ENCODE measurements at regions not wholly inside any gene's neighbourhood (a gene's known extent, or its start where the extent isn't known, plus 50 kb on each side); places are given as distances from the start of the nearest gene placed in this dataset.

DNA sequence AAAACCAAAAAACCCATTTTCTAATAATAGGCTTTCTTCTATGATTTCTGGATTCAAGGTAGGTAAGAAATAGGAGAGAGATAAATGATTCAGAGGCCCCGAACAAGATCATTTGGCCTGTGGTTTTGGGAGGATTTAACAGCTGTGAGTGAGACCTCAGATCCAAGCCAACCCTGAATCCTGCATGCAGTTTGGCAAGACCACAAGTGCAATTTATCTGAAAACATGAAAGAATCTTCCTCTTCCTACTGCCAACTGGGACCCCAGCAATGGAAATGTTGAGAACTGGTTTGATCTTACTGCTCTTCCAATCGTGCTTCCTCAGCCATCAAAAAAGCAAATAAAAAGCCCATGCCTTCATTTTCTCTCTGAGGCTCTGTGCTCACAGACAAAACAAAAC, 519.7 kb upstream of the TBX3 start:
- 20 to 27% methylated on average over 2 of the region's 2 CpGs for WGBS, 2 experiments (ENCODE audit: low coverage in 1 of 2, low lambda C conversion rate in 2 of 2, missing lambda C conversion rate in 2 of 2)
- no peak for TF ChIP-seq EZH2 (IDR thresholded peaks at IDR 0.05; ENCODE audit: insufficient read depth, poor library complexity, severe bottlenecking)
- TF ChIP-seq EZH2phosphoT487 (IDR thresholded peaks at IDR 0.05; ENCODE audit: insufficient read depth, low read depth) = no peak
- Histone ChIP-seq H3K27me3 (replicated peaks; ENCODE audit: insufficient read depth) (no peaks in the 10 kb centered on the region), H3F3A (ENCODE audit: insufficient read depth) (0 out of 2 replicates have a peak, but pooled peaks cover 12% of the 10 kb centered on the region), H3K4me1 (ENCODE audit: insufficient read depth) (peaks cover 17% of the 10 kb centered on the region), H2AFZ (no peak overlapping the region), H3K4me2 (ENCODE audit: unreplicated experiment) (no peak overlapping the region), H3K9me3 (ENCODE audit: low read depth) (no peaks in the 10 kb centered on the region), H3K9ac (no peak overlapping the region), H3K79me2 (ENCODE audit: insufficient read depth) (no peaks in the 10 kb centered on the region), H3K27ac (no peak overlapping the region), H3K36me3 (ENCODE audit: low read depth) (no peaks in the 10 kb centered on the region), H4K20me1 (ENCODE audit: insufficient read depth) (no peaks in the 10 kb centered on the region), H3K9me2 (ENCODE audit: insufficient read depth) (no peaks in the 10 kb centered on the region), H3K4me3 (no peak overlapping the region)
- DNase-seq = peak; percentile 41
- in situ Hi-C loops (cut with MboI) = no loop called here

DNA sequence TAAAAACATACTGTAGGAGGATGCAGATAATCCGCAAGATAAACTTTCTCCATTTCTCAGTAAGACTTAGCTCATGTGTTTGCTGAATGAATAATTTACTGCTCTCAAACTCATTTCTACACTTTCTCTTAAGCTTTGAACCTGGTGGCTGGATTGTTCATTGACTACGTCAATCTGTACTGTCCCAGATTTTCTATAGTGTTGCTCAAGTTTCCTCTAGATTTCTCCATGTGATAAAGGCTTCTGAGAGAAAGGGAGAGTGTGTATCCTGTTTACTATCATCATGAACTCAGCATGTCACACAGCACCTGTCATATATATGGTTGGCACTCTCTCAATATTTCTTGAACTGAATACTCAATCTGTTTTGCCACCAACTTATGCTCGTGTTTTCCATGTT, 518.0 kb upstream of the TBX3 start:
- no peak overlapping the region for H2AFZ ChIP-seq
- H4K20me1 ChIP-seq (ENCODE audit: insufficient read depth) = no peaks in the 10 kb centered on the region
- H3K9me2 ChIP-seq (ENCODE audit: insufficient read depth) = no peaks in the 10 kb centered on the region
- in situ Hi-C loops (cut with MboI) = no loop called here
- no peak for DNase-seq
- H3K4me3 ChIP-seq = no peak overlapping the region
- no peak overlapping the region for H3K27ac ChIP-seq
- H3K27me3 ChIP-seq (replicated peaks; ENCODE audit: insufficient read depth) = no peaks in the 10 kb centered on the region
- no peak overlapping the region for H3K9ac ChIP-seq
- H3K9me3 ChIP-seq (ENCODE audit: low read depth) = no peaks in the 10 kb centered on the region
- TF ChIP-seq EZH2 (IDR thresholded peaks at IDR 0.05; ENCODE audit: insufficient read depth, poor library complexity, severe bottlenecking) (no peak), EZH2phosphoT487 (IDR thresholded peaks at IDR 0.05; ENCODE audit: insufficient read depth, low read depth) (no peak)
- WGBS, 2 experiments (ENCODE audit: low coverage in 1 of 2, low lambda C conversion rate in 2 of 2, missing lambda C conversion rate in 2 of 2) = 97 to 99% methylated on average over 3 of the region's 3 CpGs
- H3K4me2 ChIP-seq (ENCODE audit: unreplicated experiment) = no peak overlapping the region
- no peaks in the 10 kb centered on the region for H3K36me3 ChIP-seq (ENCODE audit: low read depth)
- H3F3A ChIP-seq (ENCODE audit: insufficient read depth) = 0 out of 2 replicates have a peak, but pooled peaks cover 12% of the 10 kb centered on the region
- no peaks in the 10 kb centered on the region for H3K79me2 ChIP-seq (ENCODE audit: insufficient read depth)
- H3K4me1 ChIP-seq (ENCODE audit: insufficient read depth) = peaks cover 17% of the 10 kb centered on the region

DNA sequence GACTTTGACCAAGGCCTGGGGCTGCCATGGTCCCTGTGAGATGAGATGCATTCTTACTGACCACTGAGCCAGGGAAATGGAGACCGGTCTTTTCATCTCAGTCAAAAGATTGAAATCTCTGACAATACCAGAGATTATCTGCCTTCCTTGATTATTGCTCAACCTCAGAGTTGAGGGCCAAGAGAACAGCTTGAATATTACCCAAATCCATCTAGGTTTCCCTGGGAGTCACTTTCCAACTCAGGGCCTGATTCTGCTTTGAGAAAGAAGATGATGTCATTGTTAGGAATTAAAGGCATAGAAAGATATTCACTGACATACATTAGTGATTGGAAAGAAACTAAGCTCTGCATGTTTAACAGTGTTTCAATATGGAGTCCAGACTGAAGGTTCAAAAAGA, 515.9 kb upstream of the TBX3 start:
- Histone ChIP-seq H3K9me2 (ENCODE audit: insufficient read depth) (no peaks in the 10 kb centered on the region), H3K27me3 (replicated peaks; ENCODE audit: insufficient read depth) (no peaks in the 10 kb centered on the region), H3K4me2 (ENCODE audit: unreplicated experiment) (no peak overlapping the region), H3K79me2 (ENCODE audit: insufficient read depth) (no peaks in the 10 kb centered on the region), H3K36me3 (ENCODE audit: low read depth) (no peaks in the 10 kb centered on the region), H3K4me3 (no peak overlapping the region), H3K9me3 (ENCODE audit: low read depth) (no peaks in the 10 kb centered on the region), H3K4me1 (ENCODE audit: insufficient read depth) (peaks cover 9% of the 10 kb centered on the region; the same call in 1 of the 2 replicates), H3F3A (ENCODE audit: insufficient read depth) (0 out of 2 replicates have a peak, but pooled peaks cover 12% of the 10 kb centered on the region), H3K9ac (no peak overlapping the region), H4K20me1 (ENCODE audit: insufficient read depth) (no peaks in the 10 kb centered on the region), H2AFZ (no peak overlapping the region), H3K27ac (no peak overlapping the region)
- no peak for TF ChIP-seq EZH2phosphoT487 (IDR thresholded peaks at IDR 0.05; ENCODE audit: insufficient read depth, low read depth)
- in situ Hi-C loops (cut with MboI) = no loop called here
- DNase-seq = peak; percentile 72
- WGBS, 2 experiments (ENCODE audit: low coverage in 1 of 2, low lambda C conversion rate in 2 of 2, missing lambda C conversion rate in 2 of 2) = 25% methylated on average over 1 of the region's 1 CpG

DNA sequence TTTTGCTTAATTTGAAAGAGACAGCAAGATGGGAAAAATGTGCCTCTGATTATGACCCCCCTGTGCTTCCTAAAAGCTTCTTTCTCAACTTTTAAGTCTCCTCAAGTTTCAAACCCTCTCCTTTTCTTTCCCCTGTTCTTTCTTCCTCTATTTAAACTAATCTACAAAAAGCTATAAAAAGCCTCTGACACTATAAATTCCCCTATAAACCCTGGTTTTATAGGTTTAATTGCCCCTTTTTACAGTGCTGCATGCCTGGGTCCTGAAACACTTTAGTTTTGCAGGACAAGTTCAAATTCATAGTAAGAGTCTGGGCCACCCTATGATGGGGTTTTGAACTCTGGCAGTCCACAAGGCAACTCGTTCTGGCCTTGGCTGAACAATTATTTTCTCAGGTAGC, 510.9 kb upstream of the TBX3 start:
- no peaks in the 10 kb centered on the region for H4K20me1 ChIP-seq (ENCODE audit: insufficient read depth)
- H3K9ac ChIP-seq = no peak overlapping the region
- peaks cover 13% of the 10 kb centered on the region; the same call in 1 of the 2 replicates for H3F3A ChIP-seq (ENCODE audit: insufficient read depth)
- H3K79me2 ChIP-seq (ENCODE audit: insufficient read depth) = no peaks in the 10 kb centered on the region
- peaks cover 9% of the 10 kb centered on the region for H3K4me1 ChIP-seq (ENCODE audit: insufficient read depth)
- no peak overlapping the region for H3K4me3 ChIP-seq
- H3K36me3 ChIP-seq (ENCODE audit: low read depth) = no peaks in the 10 kb centered on the region
- no peak overlapping the region for H3K4me2 ChIP-seq (ENCODE audit: unreplicated experiment)
- no peaks in the 10 kb centered on the region for H3K9me3 ChIP-seq (ENCODE audit: low read depth)
- no peak overlapping the region for H2AFZ ChIP-seq
- no peak for TF ChIP-seq EZH2 (IDR thresholded peaks at IDR 0.05; ENCODE audit: insufficient read depth, poor library complexity, severe bottlenecking)
- TF ChIP-seq EZH2phosphoT487 (IDR thresholded peaks at IDR 0.05; ENCODE audit: insufficient read depth, low read depth) = no peak
- WGBS, 2 experiments (ENCODE audit: low coverage in 1 of 2, low lambda C conversion rate in 2 of 2, missing lambda C conversion rate in 2 of 2) = 88 to 89% methylated on average over 1 of the region's 1 CpG
- no peak for DNase-seq
- H3K9me2 ChIP-seq (ENCODE audit: insufficient read depth) = no peaks in the 10 kb centered on the region
- H3K27me3 ChIP-seq (replicated peaks; ENCODE audit: insufficient read depth) = no peaks in the 10 kb centered on the region
- in situ Hi-C loops (cut with MboI) = no loop called here
- no peak overlapping the region for H3K27ac ChIP-seq

DNA sequence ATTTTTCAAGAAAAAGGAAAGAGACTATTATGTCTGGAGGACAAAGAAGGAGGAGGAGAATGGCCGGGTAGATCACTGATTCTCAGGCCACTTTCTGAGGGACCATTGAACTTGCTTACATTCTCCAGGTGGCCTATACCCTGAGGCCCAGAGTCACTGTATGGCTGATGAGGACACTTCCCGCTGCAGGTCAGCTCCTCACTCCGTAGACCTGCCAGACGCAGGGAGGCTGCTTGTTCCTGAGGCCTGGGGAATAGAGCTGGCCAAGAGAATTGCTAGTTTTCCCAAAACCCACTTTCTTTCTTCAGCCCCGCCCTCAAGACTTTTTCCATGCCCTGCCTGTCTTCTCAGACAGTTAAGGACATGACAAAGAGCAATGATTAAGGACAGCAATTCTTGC, 510.5 kb upstream of the TBX3 start:
- Histone ChIP-seq H3K4me1 (ENCODE audit: insufficient read depth) (peaks cover 10% of the 10 kb centered on the region), H3K27ac (no peak overlapping the region), H3K79me2 (ENCODE audit: insufficient read depth) (no peaks in the 10 kb centered on the region), H3F3A (ENCODE audit: insufficient read depth) (peaks cover 11% of the 10 kb centered on the region; the same call in 1 of the 2 replicates), H3K4me2 (ENCODE audit: unreplicated experiment) (no peak overlapping the region), H3K9ac (no peak overlapping the region), H2AFZ (no peak overlapping the region), H3K9me3 (ENCODE audit: low read depth) (no peaks in the 10 kb centered on the region), H4K20me1 (ENCODE audit: insufficient read depth) (no peaks in the 10 kb centered on the region), H3K9me2 (ENCODE audit: insufficient read depth) (no peaks in the 10 kb centered on the region), H3K27me3 (replicated peaks; ENCODE audit: insufficient read depth) (no peaks in the 10 kb centered on the region), H3K36me3 (ENCODE audit: low read depth) (no peaks in the 10 kb centered on the region), H3K4me3 (no peak overlapping the region)
- no peak for DNase-seq
- TF ChIP-seq EZH2 (IDR thresholded peaks at IDR 0.05; ENCODE audit: insufficient read depth, poor library complexity, severe bottlenecking) = no peak
- TF ChIP-seq EZH2phosphoT487 (IDR thresholded peaks at IDR 0.05; ENCODE audit: insufficient read depth, low read depth) = no peak
- in situ Hi-C loops (cut with MboI) = no loop called here
- 54 to 74% methylated on average over 5 of the region's 5 CpGs for WGBS, 2 experiments (ENCODE audit: low coverage in 1 of 2, low lambda C conversion rate in 2 of 2, missing lambda C conversion rate in 2 of 2)

Data from GM23248 (cell line).